GM19328 (cell line): ENCODE measurements at regions not wholly inside any gene's neighbourhood (a gene's known extent, or its start where the extent isn't known, plus 50 kb on each side); places are given as distances from the start of the nearest gene placed in this dataset.
"Not testable (repeated sequence)": the region's sequence is repeated elsewhere in the genome, so short reads cannot be mapped to it uniquely, and the experiment has no call there.

ENCODE experiments used
- ATAC-seq: cut with Tn5 transposase; IDR thresholded peaks from one replicate; pipeline ENCODE4 v1.9.1; 2021; ENCODE audit warnings: mild to moderate bottlenecking, moderate library complexity; ENCODE audit not compliant: unreplicated experiment

GRCh38 chr7:116373229-116373628 lies 126.3 kb upstream of the CAV2 start:
- not testable (repeated sequence) for ATAC-seq

GRCh38 chr7:116377721-116378120 lies 121.8 kb upstream of the CAV2 start:
- ATAC-seq = no peak

- no peak for ATAC-seq
Measured at GRCh38 chr7:116380025-116380424, 119.5 kb upstream of the CAV2 start.

GRCh38 chr7:116382375-116382774 lies 117.2 kb upstream of the CAV2 start:
- no peak for ATAC-seq

- no peak for ATAC-seq
Measured at GRCh38 chr7:116384936-116385635, 114.5 kb upstream of the CAV2 start.

- ATAC-seq = no peak
Measured at GRCh38 chr7:116386674-116387073, 112.9 kb upstream of the CAV2 start.

- no peak for ATAC-seq
Measured at GRCh38 chr7:116390363-116390762, 109.2 kb upstream of the CAV2 start.

- ATAC-seq = no peak
Measured at GRCh38 chr7:116392806-116393205, 106.7 kb upstream of the CAV2 start.

GRCh38 chr7:116393654-116394053 lies 105.9 kb upstream of the CAV2 start:
- no peak for ATAC-seq

- no peak for ATAC-seq
Measured at GRCh38 chr7:116394106-116394505, 105.4 kb upstream of the CAV2 start.

GRCh38 chr7:116395141-116395791 lies 104.3 kb upstream of the CAV2 start:
- no peak for ATAC-seq

GRCh38 chr7:116398672-116399071 lies 100.9 kb upstream of the CAV2 start:
- ATAC-seq = no peak

- no peak for ATAC-seq
Measured at GRCh38 chr7:116399819-116400218, 99.7 kb upstream of the CAV2 start.

GRCh38 chr7:116400522-116400921 lies 99.0 kb upstream of the CAV2 start:
- ATAC-seq = no peak

- no peak for ATAC-seq
Measured at GRCh38 chr7:116401711-116402110, 97.8 kb upstream of the CAV2 start.

GRCh38 chr7:116403265-116403664 lies 96.3 kb upstream of the CAV2 start:
- ATAC-seq = no peak

GRCh38 chr7:116404389-116404788 lies 95.1 kb upstream of the CAV2 start:
- no peak for ATAC-seq

- ATAC-seq = no peak
Measured at GRCh38 chr7:116405810-116406209, 93.7 kb upstream of the CAV2 start.

- no peak for ATAC-seq
Measured at GRCh38 chr7:116407165-116407564, 92.4 kb upstream of the CAV2 start.

GRCh38 chr7:116408166-116408565 lies 91.4 kb upstream of the CAV2 start:
- no peak for ATAC-seq

GRCh38 chr7:116408831-116409453 lies 90.6 kb upstream of the CAV2 start:
- ATAC-seq = not testable (repeated sequence)

GRCh38 chr7:116410694-116411093 lies 88.8 kb upstream of the CAV2 start:
- ATAC-seq = not testable (repeated sequence)
